GM23338 (cell line): ENCODE measurements at regions not wholly inside any gene's neighbourhood (a gene's known extent, or its start where the extent isn't known, plus 50 kb on each side); places are given as distances from the start of the nearest gene placed in this dataset.

Experiments used
- ATAC-seq: fragments of 200-7000 bp; cut with Tn5 transposase; 3 replicates; pipeline ENCODE4 v1.9.1; 2020
- DNase-seq: peaks from one replicate; pipeline ENCODE4 v3.0.0-alpha.2; 2015; ENCODE audit warnings: low spot score
- H2AFZ ChIP-seq: fragments of 200-600 bp; sonication (generic); 2 replicates; pipeline ENCODE4 v1.8.0; 2016; ENCODE audit warnings: antibody characterized with exemption, mild to moderate bottlenecking, moderate library complexity
- H3F3A ChIP-seq: fragments of 200-600 bp; sonication (generic); replicated peaks from 2 replicates; pipeline ENCODE4 v1.8.0; 2017; ENCODE audit warnings: antibody characterized with exemption, mixed run types, low read depth
- H3K27ac ChIP-seq: fragments of 200-600 bp; sonication (generic); 2 replicates; pipeline ENCODE4 v1.6.1; 2016; ENCODE audit warnings: low read depth
- H3K27me3 ChIP-seq: fragments of 200-600 bp; sonication (generic); 2 replicates; pipeline ENCODE4 v1.8.0; 2016; ENCODE audit warnings: mild to moderate bottlenecking, mixed run types, moderate library complexity; ENCODE audit not compliant: insufficient read depth
- H3K36me3 ChIP-seq: fragments of 200-600 bp; sonication (generic); 2 replicates; pipeline ENCODE4 v1.8.0; 2016; ENCODE audit warnings: mild to moderate bottlenecking; ENCODE audit not compliant: insufficient read depth
- H3K4me1 ChIP-seq: fragments of 200-600 bp; sonication (generic); 2 replicates; pipeline ENCODE4 v1.8.0; 2016; ENCODE audit warnings: mild to moderate bottlenecking, moderate library complexity; ENCODE audit not compliant: insufficient read depth
- H3K4me2 ChIP-seq: fragments of 200-600 bp; sonication (generic); 2 replicates; pipeline ENCODE4 v1.7.1; 2017; ENCODE audit warnings: mixed run types
- H3K4me3 ChIP-seq: fragments of 200-600 bp; sonication (generic); 2 replicates; pipeline ENCODE4 v1.6.1; 2016; ENCODE audit warnings: mixed run types
- H3K79me2 ChIP-seq: fragments of 200-600 bp; sonication (generic); replicated peaks from 2 replicates; pipeline ENCODE4 v1.8.0; 2017; ENCODE audit warnings: mild to moderate bottlenecking; ENCODE audit not compliant: insufficient read depth
- H3K9me2 ChIP-seq: fragments of 200-600 bp; sonication (generic); 2 replicates; pipeline ENCODE4 v1.8.0; 2017; ENCODE audit not compliant: insufficient read depth
- H4K20me1 ChIP-seq: fragments of 200-600 bp; sonication (generic); replicated peaks from 2 replicates; pipeline ENCODE4 v1.8.0; 2017; ENCODE audit warnings: mild to moderate bottlenecking; ENCODE audit not compliant: insufficient read depth
- H3K27ac Mint-ChIP-seq: 2 replicates; pipeline ENCODE4 v1.8.0; 2020; ENCODE audit warnings: inconsistent platforms, mild to moderate bottlenecking, moderate library complexity, mixed read lengths
- H3K27me3 Mint-ChIP-seq: 3 replicates; pipeline ENCODE4 v1.8.0; 2022; ENCODE audit warnings: low read depth, mild to moderate bottlenecking, moderate library complexity, mixed read lengths, inconsistent platforms; ENCODE audit not compliant: insufficient read depth, poor library complexity
- H3K36me3 Mint-ChIP-seq: 3 replicates; pipeline ENCODE4 v1.8.0; 2021; ENCODE audit warnings: low read depth, mild to moderate bottlenecking, inconsistent platforms, moderate library complexity, mixed read lengths
- H3K4me1 Mint-ChIP-seq: 3 replicates; pipeline ENCODE4 v1.8.0; 2020; ENCODE audit warnings: mild to moderate bottlenecking, inconsistent platforms, mixed read lengths
- H3K4me3 Mint-ChIP-seq: 3 replicates; pipeline ENCODE4 v1.8.0; 2021; ENCODE audit warnings: moderate library complexity, mild to moderate bottlenecking, inconsistent platforms, mixed read lengths
- H3K9me3 Mint-ChIP-seq: 3 replicates; pipeline ENCODE4 v1.8.0; 2020; ENCODE audit warnings: moderate library complexity, mild to moderate bottlenecking, inconsistent platforms, mixed read lengths
- CREB1 ChIP-seq: fragments of 250-450 bp; sonication (Bioruptor Pico); IDR thresholded peaks from 2 replicates; pipeline ENCODE4 v1.5.0; 2020; ENCODE audit warnings: low read depth, mild to moderate bottlenecking, moderate library complexity
- CTCF ChIP-seq, 2 experiments: fragments of 200-600 bp in 1 of 2; sonication (generic) in 1 of 2; conservative IDR thresholded peaks; 2 replicates each; pipeline versions ENCODE4 v1.5.1 to v1.6.1; 2016 to 2017; ENCODE audit warnings: antibody characterized with exemption in 2 of 2, low read depth in 2 of 2, mild to moderate bottlenecking in 2 of 2, moderate library complexity in 1 of 2
- ETS1 ChIP-seq: IDR thresholded peaks from 2 replicates; pipeline ENCODE4 v1.6.1; 2016; ENCODE audit warnings: antibody characterized with exemption
- EZH2 ChIP-seq: fragments of 200-600 bp; sonication (generic); IDR thresholded peaks from one replicate; pipeline ENCODE4 v1.8.0; 2017; ENCODE audit warnings: antibody characterized with exemption, mild to moderate bottlenecking, low read depth; ENCODE audit not compliant: unreplicated experiment
- EZH2phosphoT487 ChIP-seq: fragments of 200-600 bp; sonication (generic); IDR thresholded peaks from one replicate; pipeline ENCODE4 v1.8.1; 2018; ENCODE audit warnings: antibody characterized with exemption; ENCODE audit not compliant: unreplicated experiment
- JUNB ChIP-seq: IDR thresholded peaks from one replicate; pipeline ENCODE4 v1.6.1; 2016; ENCODE audit warnings: antibody characterized with exemption; ENCODE audit not compliant: unreplicated experiment
- NANOG ChIP-seq: IDR thresholded peaks from 2 replicates; pipeline ENCODE4 v1.6.1; 2016; ENCODE audit warnings: antibody characterized with exemption, borderline replicate concordance
- POLR2AphosphoS5 ChIP-seq: IDR thresholded peaks from 2 replicates; pipeline ENCODE4 v1.6.1; 2016; ENCODE audit warnings: antibody characterized with exemption, low read depth
- REST ChIP-seq: IDR thresholded peaks from one replicate; pipeline ENCODE4 v1.6.1; 2018; ENCODE audit warnings: antibody characterized with exemption; ENCODE audit not compliant: unreplicated experiment
- STAT1 ChIP-seq: IDR thresholded peaks from one replicate; pipeline ENCODE4 v1.6.1; 2016; ENCODE audit warnings: antibody characterized with exemption; ENCODE audit not compliant: unreplicated experiment
- ZNF114 ChIP-seq: fragments of 250-450 bp; sonication (Bioruptor Pico); IDR thresholded peaks from 2 replicates; pipeline ENCODE4 v1.5.0; 2020; ENCODE audit warnings: mild to moderate bottlenecking, moderate library complexity
- ZNF331 ChIP-seq: fragments of 250-450 bp; sonication (Bioruptor Pico); IDR thresholded peaks from 2 replicates; pipeline ENCODE4 v1.5.0; 2020; ENCODE audit warnings: low read depth, mild to moderate bottlenecking, moderate library complexity
- ZNF462 ChIP-seq: fragments of 250-450 bp; sonication (Bioruptor Pico); IDR thresholded peaks from 2 replicates; pipeline ENCODE4 v1.5.0; 2020; ENCODE audit warnings: mild to moderate bottlenecking, moderate library complexity

- TF ChIP-seq POLR2AphosphoS5 (no peak), ETS1 (no peak), EZH2phosphoT487 (no peak), JUNB (no peak), CTCF (conservative IDR thresholded peaks at IDR 0.05; ENCODE audit: low read depth in 2 of 2) (no peak), ZNF331 (CRISPR knock-in tag) (no peak), REST (no peak), CREB1 (CRISPR knock-in tag) (no peak), NANOG (no peak), ZNF114 (CRISPR knock-in tag) (no peak), EZH2 (no peak), STAT1 (no peak), ZNF462 (CRISPR knock-in tag) (no peak)
- H3K27me3 ChIP-seq = no peaks in the 10 kb centered on the region
- H3K79me2 ChIP-seq = no peaks in the 10 kb centered on the region
- peak overlapping the region; percentile 67; the same call in 1 of the 2 replicates for H2AFZ ChIP-seq
- H3F3A ChIP-seq = no peaks in the 10 kb centered on the region
- peaks cover 11% of the 10 kb centered on the region for H3K9me3 Mint-ChIP-seq
- H4K20me1 ChIP-seq = no peaks in the 10 kb centered on the region
- H3K4me2 ChIP-seq = peak overlapping the region; percentile 45
- no peak overlapping the region for H3K4me3 Mint-ChIP-seq
- H3K36me3 ChIP-seq = no peaks in the 10 kb centered on the region
- peaks cover 22% of the 10 kb centered on the region for H3K4me1 ChIP-seq
- ATAC-seq (no peak), DNase-seq (no peak)
- no peaks in the 10 kb centered on the region for H3K9me2 ChIP-seq
- no peak overlapping the region for H3K27ac Mint-ChIP-seq
- no peak overlapping the region for H3K27ac ChIP-seq
- H3K36me3 Mint-ChIP-seq = peaks cover 4% of the 10 kb centered on the region; the same call in 1 of the 3 replicates
- peaks cover 20% of the 10 kb centered on the region for H3K4me1 Mint-ChIP-seq
- no peak overlapping the region for H3K4me3 ChIP-seq
- no peaks in the 10 kb centered on the region for H3K27me3 Mint-ChIP-seq
Observed at GRCh38 chr1:159647616-159648015, 60.0 kb downstream of the APCS start.
